ENCODE measurements at regions not wholly inside any gene's neighbourhood (a gene's known extent, or its start where the extent isn't known, plus 50 kb on each side); places are given as distances from the start of the nearest gene placed in this dataset.

DNA sequence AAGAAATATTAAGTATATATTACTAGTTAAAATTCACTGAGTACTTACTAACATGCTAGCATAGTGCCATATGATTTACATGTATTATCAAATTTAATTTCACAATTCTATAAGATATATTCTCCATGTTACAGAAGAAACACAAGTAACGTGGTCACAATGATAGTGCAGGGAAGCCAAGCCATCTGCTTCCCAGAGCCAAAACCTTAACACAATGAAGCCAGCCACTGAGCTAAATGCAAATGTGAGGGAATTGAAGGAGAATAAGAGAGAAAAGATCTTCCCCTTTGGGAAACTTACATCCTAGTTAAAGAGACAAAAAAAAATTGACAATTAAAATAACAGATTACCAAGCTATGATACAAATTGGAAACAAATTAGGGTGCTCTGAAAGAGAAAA, 63.6 kb downstream of the ELAPOR2 start:
- TF ChIP-seq, protein P1, sequence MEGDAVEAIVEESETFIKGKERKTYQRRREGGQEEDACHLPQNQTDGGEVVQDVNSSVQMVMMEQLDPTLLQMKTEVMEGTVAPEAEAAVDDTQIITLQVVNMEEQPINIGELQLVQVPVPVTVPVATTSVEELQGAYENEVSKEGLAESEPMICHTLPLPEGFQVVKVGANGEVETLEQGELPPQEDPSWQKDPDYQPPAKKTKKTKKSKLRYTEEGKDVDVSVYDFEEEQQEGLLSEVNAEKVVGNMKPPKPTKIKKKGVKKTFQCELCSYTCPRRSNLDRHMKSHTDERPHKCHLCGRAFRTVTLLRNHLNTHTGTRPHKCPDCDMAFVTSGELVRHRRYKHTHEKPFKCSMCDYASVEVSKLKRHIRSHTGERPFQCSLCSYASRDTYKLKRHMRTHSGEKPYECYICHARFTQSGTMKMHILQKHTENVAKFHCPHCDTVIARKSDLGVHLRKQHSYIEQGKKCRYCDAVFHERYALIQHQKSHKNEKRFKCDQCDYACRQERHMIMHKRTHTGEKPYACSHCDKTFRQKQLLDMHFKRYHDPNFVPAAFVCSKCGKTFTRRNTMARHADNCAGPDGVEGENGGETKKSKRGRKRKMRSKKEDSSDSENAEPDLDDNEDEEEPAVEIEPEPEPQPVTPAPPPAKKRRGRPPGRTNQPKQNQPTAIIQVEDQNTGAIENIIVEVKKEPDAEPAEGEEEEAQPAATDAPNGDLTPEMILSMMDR (IDR thresholded peaks at IDR 0.05 in 8 of 11, conservative IDR thresholded peaks at IDR 0.05 in 3 of 11), result no peak
- TF ChIP-seq POLR2AphosphoS5 (IDR thresholded peaks at IDR 0.05), result no peak

Data from spleen (tissue), 7 donors.